ENCODE measurements at regions not wholly inside any gene's neighbourhood (a gene's known extent, or its start where the extent isn't known, plus 50 kb on each side); places are given as distances from the start of the nearest gene placed in this dataset.

- Histone ChIP-seq H3K56ac (replicated peaks; ENCODE audit: insufficient read length, low read depth, low read length) (no peak overlapping the region), H2BK15ac (ENCODE audit: low read length) (no peak overlapping the region), H4K91ac (replicated peaks; ENCODE audit: insufficient read length, low read length) (no peak overlapping the region), H3K4me3 (ENCODE audit: extremely low read depth in 1 of 4, insufficient read depth in 2 of 4, low read depth in 3 of 4, low read length in 4 of 4) (no peak overlapping the region), H3K27ac (ENCODE audit: low read depth, low read length) (no peak overlapping the region), H2BK120ac (replicated peaks; ENCODE audit: low read depth, low read length) (no peak overlapping the region), H3K9me3 (ENCODE audit: insufficient read depth in 2 of 2, low read depth in 1 of 2, low read length in 1 of 2) (no peaks in the 10 kb centered on the region), H3K23me2 (ENCODE audit: low read depth, low read length) (no peaks in the 10 kb centered on the region), H3K4ac (replicated peaks; ENCODE audit: insufficient read length, low read depth, low read length) (no peak overlapping the region), H3K23ac (ENCODE audit: insufficient read length) (no peak overlapping the region), H2BK20ac (ENCODE audit: low read length) (no peak overlapping the region), H3K14ac (ENCODE audit: insufficient read length) (no peak overlapping the region), H2BK12ac (ENCODE audit: low read depth, low read length) (no peak overlapping the region), H3K4me1 (replicated peaks in 1 of 4; ENCODE audit: control insufficient read depth in 3 of 4, insufficient read depth in 4 of 4, low read length in 3 of 4) (no peaks in the 10 kb centered on the region), H3K36me3 (ENCODE audit: control insufficient read depth in 2 of 4, insufficient read depth in 4 of 4, low read length in 3 of 4) (no peaks in the 10 kb centered on the region), H3K27me3 (replicated peaks in 1 of 4; ENCODE audit: control insufficient read depth in 3 of 4, extremely low read depth in 1 of 4, insufficient read depth in 3 of 4, low read length in 3 of 4) (no peaks in the 10 kb centered on the region), H4K20me1 (replicated peaks in 1 of 2; ENCODE audit: control insufficient read depth in 1 of 2, insufficient read depth in 2 of 2, low read length in 2 of 2) (no peaks in the 10 kb centered on the region), H3K9ac (replicated peaks in 1 of 4; ENCODE audit: extremely low read depth in 1 of 4, low read depth in 3 of 4, low read length in 3 of 4) (no peak overlapping the region), H3K18ac (ENCODE audit: extremely low read depth, low read length) (no peak overlapping the region), H3K79me1 (ENCODE audit: low read depth, low read length) (no peaks in the 10 kb centered on the region), H2BK5ac (ENCODE audit: low read depth, low read length) (no peak overlapping the region), H3K79me2 (ENCODE audit: control insufficient read depth in 1 of 2, insufficient read depth in 2 of 2, low read length in 2 of 2) (no peaks in the 10 kb centered on the region), H3K4me2 (ENCODE audit: insufficient read depth in 1 of 2, low read depth in 2 of 2, low read length in 2 of 2) (no peak overlapping the region), H2AFZ (ENCODE audit: low read length) (no peak overlapping the region), H2AK5ac (ENCODE audit: low read depth, low read length) (no peak overlapping the region), H4K5ac (ENCODE audit: insufficient read length, low read depth, low read length) (no peak overlapping the region), H4K8ac (ENCODE audit: extremely low read depth, insufficient read depth, low read length) (no peak overlapping the region)
- DNase-seq (ENCODE audit: low read depth in 1 of 2, low spot score in 2 of 2) = no peak
- ChIA-PET CTCF (ENCODE audit: partially characterized antibody) (no interaction called here), POLR2A (ENCODE audit: partially characterized antibody) (no interaction called here)
- FAIRE-seq = no peak
- TF ChIP-seq POU5F1 (IDR thresholded peaks at IDR 0.05; ENCODE audit: low read depth, low read length) (no peak), POLR2A (IDR thresholded peaks at IDR 0.05; ENCODE audit: control extremely low read depth in 1 of 2, low read depth in 2 of 2, low read length in 2 of 2) (no peak), GABPA (IDR thresholded peaks at IDR 0.05; ENCODE audit: borderline replicate concordance, insufficient read depth, low read length) (no peak), JUND (IDR thresholded peaks at IDR 0.05; ENCODE audit: low read length) (no peak), SIX5 (IDR thresholded peaks at IDR 0.05; ENCODE audit: low read depth, low read length) (no peak), TBP (IDR thresholded peaks at IDR 0.05; ENCODE audit: low read depth, low read length) (no peak), ATF2 (IDR thresholded peaks at IDR 0.05; ENCODE audit: low read length) (no peak), CBX8 (IDR thresholded peaks at IDR 0.05; ENCODE audit: borderline replicate concordance, low read depth, low read length) (no peak), YY1 (IDR thresholded peaks at IDR 0.05; ENCODE audit: low read depth, low read length) (no peak), CEBPB (IDR thresholded peaks at IDR 0.05; ENCODE audit: low read depth, low read length) (no peak), SUZ12 (IDR thresholded peaks at IDR 0.05; ENCODE audit: low read length) (no peak), EGR1 (IDR thresholded peaks at IDR 0.05; ENCODE audit: borderline replicate concordance, low read depth, low read length) (no peak)
Observed at GRCh38 chr12:104896146-104896545, 61.9 kb downstream of the SLC41A2 start.

All from H1 (cell line).